ENCODE measurements at regions not wholly inside any gene's neighbourhood (a gene's known extent, or its start where the extent isn't known, plus 50 kb on each side); places are given as distances from the start of the nearest gene placed in this dataset.

DNA sequence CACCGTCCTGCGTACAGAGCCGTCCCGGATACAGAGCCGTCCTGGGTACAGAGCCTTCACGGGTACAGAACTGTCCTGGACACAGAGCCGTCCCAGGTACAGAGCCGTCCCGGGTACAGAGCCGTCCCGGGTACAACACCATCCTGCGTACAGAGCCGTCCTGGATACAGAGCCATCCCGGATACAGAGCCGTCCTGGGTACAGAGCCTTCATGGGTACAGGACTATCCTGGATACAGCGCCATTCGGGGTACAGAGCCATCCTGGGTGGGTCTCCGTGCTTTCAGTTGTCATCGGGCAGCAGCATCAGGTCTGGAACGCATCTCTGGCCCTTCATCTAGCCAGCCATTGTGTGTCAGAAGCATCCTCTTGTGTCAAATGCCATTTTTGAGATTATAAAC is 222.3 kb upstream of the SOX1 start:
- TF ChIP-seq RFX5 (IDR thresholded peaks at IDR 0.05) = no peak
- no peak for TF ChIP-seq CTCF (IDR thresholded peaks at IDR 0.05)
- no peak for TF ChIP-seq USF2 (IDR thresholded peaks at IDR 0.05)
- TF ChIP-seq MYC (IDR thresholded peaks at IDR 0.05; ENCODE audit: borderline replicate concordance, low read length) = no peak
- no peak for TF ChIP-seq KDM1A (IDR thresholded peaks at IDR 0.05; ENCODE audit: low read depth)
- no peak for TF ChIP-seq RAD21 (conservative IDR thresholded peaks at IDR 0.05 in 1 of 2, IDR thresholded peaks at IDR 0.05 in 1 of 2)
- no peak for TF ChIP-seq HOXB5 (CRISPR knock-in tag; IDR thresholded peaks at IDR 0.05)
- no peak for TF ChIP-seq RCOR1 (IDR thresholded peaks at IDR 0.05; ENCODE audit: low read depth, low read length)
- TF ChIP-seq, protein P1, sequence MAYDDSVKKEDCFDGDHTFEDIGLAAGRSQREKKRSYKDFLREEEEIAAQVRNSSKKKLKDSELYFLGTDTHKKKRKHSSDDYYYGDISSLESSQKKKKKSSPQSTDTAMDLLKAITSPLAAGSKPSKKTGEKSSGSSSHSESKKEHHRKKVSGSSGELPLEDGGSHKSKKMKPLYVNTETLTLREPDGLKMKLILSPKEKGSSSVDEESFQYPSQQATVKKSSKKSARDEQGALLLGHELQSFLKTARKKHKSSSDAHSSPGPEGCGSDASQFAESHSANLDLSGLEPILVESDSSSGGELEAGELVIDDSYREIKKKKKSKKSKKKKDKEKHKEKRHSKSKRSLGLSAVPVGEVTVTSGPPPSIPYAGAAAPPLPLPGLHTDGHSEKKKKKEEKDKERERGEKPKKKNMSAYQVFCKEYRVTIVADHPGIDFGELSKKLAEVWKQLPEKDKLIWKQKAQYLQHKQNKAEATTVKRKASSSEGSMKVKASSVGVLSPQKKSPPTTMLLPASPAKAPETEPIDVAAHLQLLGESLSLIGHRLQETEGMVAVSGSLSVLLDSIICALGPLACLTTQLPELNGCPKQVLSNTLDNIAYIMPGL (CRISPR knock-in tag; IDR thresholded peaks at IDR 0.05; ENCODE audit: borderline replicate concordance) = no peak
- no peak for TF ChIP-seq ZFP36 (IDR thresholded peaks at IDR 0.05; ENCODE audit: borderline replicate concordance, partially characterized antibody)
- TF ChIP-seq POLR2A (IDR thresholded peaks at IDR 0.05; ENCODE audit: low read length) = no peak
- no peak for TF ChIP-seq HDAC2 (IDR thresholded peaks at IDR 0.05)
- no peak for TF ChIP-seq CHD2 (IDR thresholded peaks at IDR 0.05; ENCODE audit: low read length, partially characterized antibody)
- TF ChIP-seq MAZ (IDR thresholded peaks at IDR 0.05; ENCODE audit: borderline replicate concordance, low read depth, low read length) = no peak

All from A549 (cell line).